Upper lobe of right lung (tissue), 1 donor: ENCODE measurements at regions not wholly inside any gene's neighbourhood (a gene's known extent, or its start where the extent isn't known, plus 50 kb on each side); places are given as distances from the start of the nearest gene placed in this dataset.

Experiments used
- ATAC-seq: fragments of 200-7000 bp; cut with Tn5 transposase; one replicate; pipeline ENCODE4 v1.9.1; 2020; ENCODE audit warnings: mild to moderate bottlenecking, moderate library complexity
- DNase-seq: peaks from one replicate; pipeline ENCODE4 v3.0.0-alpha.2; 2020
- H3K27ac ChIP-seq: fragments of 200-600 bp; one replicate; pipeline ENCODE4 v1.8.0; 2022
- H3K27me3 ChIP-seq: fragments of 200-600 bp; one replicate; pipeline ENCODE4 v1.8.0; 2022; ENCODE audit warnings: mild to moderate bottlenecking
- H3K36me3 ChIP-seq: fragments of 200-600 bp; one replicate; pipeline ENCODE4 v1.8.0; 2022
- H3K4me1 ChIP-seq: fragments of 200-600 bp; one replicate; pipeline ENCODE4 v1.8.0; 2022
- H3K4me3 ChIP-seq: fragments of 200-600 bp; one replicate; pipeline ENCODE4 v1.8.0; 2022; ENCODE audit warnings: mild to moderate bottlenecking
- H3K9me3 ChIP-seq: fragments of 200-600 bp; one replicate; pipeline ENCODE4 v1.8.0; 2022
- CTCF ChIP-seq: fragments of 200-600 bp; IDR thresholded peaks from one replicate; pipeline ENCODE4 v1.8.0; 2022; ENCODE audit warnings: antibody characterized with exemption
- intact Hi-C: fragments of 100-400 bp; cut with DNase I; formaldehyde crosslinking; loops from one replicate; pipeline ENCODE4 v1.11.0; 2022
- donor health status: DM: no; HTN: yes; CAD: no; lungs with severe emphysema.

GRCh38 chr1:55781944-55782482, 566.8 kb upstream of the USP24 start:
- DNase-seq = no peak
- no peaks in the 10 kb centered on the region for H3K4me1 ChIP-seq
- intact Hi-C loops = no loop called here

GRCh38 chr1:55781003-55781402, 565.8 kb upstream of the USP24 start:
- no peak for ATAC-seq
- no peak for TF ChIP-seq CTCF

More at GRCh38 chr1:55781944-55782482, 566.8 kb upstream of the USP24 start:
- no peak overlapping the region for H3K4me3 ChIP-seq
- no peaks in the 10 kb centered on the region for H3K27me3 ChIP-seq
- ATAC-seq = no peak
- H3K36me3 ChIP-seq = no peaks in the 10 kb centered on the region
- no peak overlapping the region for H3K27ac ChIP-seq
- no peaks in the 10 kb centered on the region for H3K9me3 ChIP-seq
- no peak for TF ChIP-seq CTCF

GRCh38 chr1:55777545-55777944, 562.4 kb upstream of the USP24 start:
- TF ChIP-seq CTCF = no peak
- Histone ChIP-seq H3K9me3 (no peaks in the 10 kb centered on the region), H3K4me1 (no peaks in the 10 kb centered on the region), H3K27ac (no peak overlapping the region), H3K4me3 (no peak overlapping the region), H3K36me3 (no peaks in the 10 kb centered on the region), H3K27me3 (no peaks in the 10 kb centered on the region)
- no peak for ATAC-seq
- DNase-seq = no peak
- intact Hi-C loops = no loop called here

More at GRCh38 chr1:55781003-55781402, 565.8 kb upstream of the USP24 start:
- Histone ChIP-seq H3K4me1 (no peaks in the 10 kb centered on the region), H3K36me3 (no peaks in the 10 kb centered on the region), H3K9me3 (no peaks in the 10 kb centered on the region), H3K27me3 (no peaks in the 10 kb centered on the region), H3K4me3 (no peak overlapping the region), H3K27ac (no peak overlapping the region)
- DNase-seq = no peak
- intact Hi-C loops = no loop called here

- no peak for TF ChIP-seq CTCF
- Histone ChIP-seq H3K9me3 (no peaks in the 10 kb centered on the region), H3K36me3 (no peaks in the 10 kb centered on the region), H3K27me3 (no peaks in the 10 kb centered on the region), H3K4me3 (no peak overlapping the region), H3K27ac (no peak overlapping the region), H3K4me1 (no peaks in the 10 kb centered on the region)
- intact Hi-C loops = no loop called here
- DNase-seq (no peak), ATAC-seq (no peak)
Measured at GRCh38 chr1:55775007-55775406, 559.8 kb upstream of the USP24 start.

- no peak for ATAC-seq
- no peaks in the 10 kb centered on the region for H3K9me3 ChIP-seq
- no peaks in the 10 kb centered on the region for H3K27me3 ChIP-seq
- no peak overlapping the region for H3K4me3 ChIP-seq
- H3K27ac ChIP-seq = no peak overlapping the region
- H3K4me1 ChIP-seq = no peaks in the 10 kb centered on the region
- no peak for DNase-seq
- intact Hi-C loops = no loop called here
- TF ChIP-seq CTCF = no peak
- no peaks in the 10 kb centered on the region for H3K36me3 ChIP-seq
Measured at GRCh38 chr1:55774446-55774845, 559.3 kb upstream of the USP24 start.
